NCI-H146 treated with DMSO at 0.1 percent for 48 hours (cell line): ENCODE measurements at regions not wholly inside any gene's neighbourhood (a gene's known extent, or its start where the extent isn't known, plus 50 kb on each side); places are given as distances from the start of the nearest gene placed in this dataset.

Experiments
- DNase-seq: peaks from one replicate; lab custom pipeline; 2025; ENCODE audit not compliant: unreplicated experiment; lab: John Stamatoyannopoulos, UW

- no peak for DNase-seq
These were observed 123.4 kb upstream of the CADM2 start for GRCh38 chr3:84835366-84835765.

GRCh38 chr3:84836961-84837360 is 121.8 kb upstream of the CADM2 start:
- peak; percentile 91 for DNase-seq

GRCh38 chr3:84877092-84877491 is 81.7 kb upstream of the CADM2 start:
- DNase-seq: no peak

- DNase-seq: no peak
These were observed 77.5 kb upstream of the CADM2 start for GRCh38 chr3:84881288-84881687.

GRCh38 chr3:84885199-84885882 is 73.4 kb upstream of the CADM2 start:
- DNase-seq: no peak

GRCh38 chr3:84891851-84892250 is 66.9 kb upstream of the CADM2 start:
- DNase-seq: no peak

- no peak for DNase-seq
These were observed 65.6 kb upstream of the CADM2 start for GRCh38 chr3:84893211-84893610.

- no peak for DNase-seq
These were observed 54.6 kb upstream of the CADM2 start for GRCh38 chr3:84904212-84904611.

GRCh38 chr3:84904816-84905555 is 53.8 kb upstream of the CADM2 start:
- DNase-seq: no peak

- no peak for DNase-seq
These were observed 53.3 kb upstream of the CADM2 start for GRCh38 chr3:84905556-84905920.

- no peak for DNase-seq
These were observed 52.7 kb upstream of the CADM2 start for GRCh38 chr3:84906065-84906464.
